ENCODE measurements at regions not wholly inside any gene's neighbourhood (a gene's known extent, or its start where the extent isn't known, plus 50 kb on each side); places are given as distances from the start of the nearest gene placed in this dataset.
"Not testable (repeated sequence)": the region's sequence is repeated elsewhere in the genome, so short reads cannot be mapped to it uniquely, and the experiment has no call there.

GRCh38 chr4:14338585-14339265, 663.6 kb upstream of the CPEB2 start:
- intact Hi-C loops (cut with DNase I): no loop called here
- ATAC-seq (no peak), DNase-seq (no peak)

GRCh38 chr4:14339715-14340114, 662.6 kb upstream of the CPEB2 start:
- DNase-seq (no peak), ATAC-seq (no peak)
- intact Hi-C loops (cut with DNase I): no loop called here

- ATAC-seq (no peak), DNase-seq (no peak)
- intact Hi-C loops (cut with DNase I): no loop called here
Measured at GRCh38 chr4:14340321-14340720, 662.0 kb upstream of the CPEB2 start.

- DNase-seq (no peak), ATAC-seq (no peak)
- intact Hi-C loops (cut with DNase I): no loop called here
Measured at GRCh38 chr4:14343961-14344360, 658.3 kb upstream of the CPEB2 start.

- ATAC-seq (peak; percentile 53 to 82), DNase-seq (no peak)
- intact Hi-C loops (cut with DNase I): no loop called here
Measured at GRCh38 chr4:14345356-14345775, 656.9 kb upstream of the CPEB2 start.

GRCh38 chr4:14347526-14347925, 654.8 kb upstream of the CPEB2 start:
- DNase-seq (no peak), ATAC-seq (no peak)
- intact Hi-C loops (cut with DNase I): no loop called here

- intact Hi-C loops (cut with DNase I): no loop called here
- peak in 1 of 2 donors; percentile 50 for ATAC-seq
Measured at GRCh38 chr4:14348506-14348905, 653.8 kb upstream of the CPEB2 start.

GRCh38 chr4:14358544-14359160, 643.6 kb upstream of the CPEB2 start:
- DNase-seq; ATAC-seq; intact Hi-C loops (cut with DNase I): not testable (repeated sequence)

More at GRCh38 chr4:14348506-14348905, 653.8 kb upstream of the CPEB2 start:
- DNase-seq: no peak

GRCh38 chr4:14359991-14360390, 642.3 kb upstream of the CPEB2 start:
- intact Hi-C loops (cut with DNase I): no loop called here
- no peak for ATAC-seq
- no peak for DNase-seq

GRCh38 chr4:14361084-14361483, 641.2 kb upstream of the CPEB2 start:
- ATAC-seq (no peak), DNase-seq (no peak)
- intact Hi-C loops (cut with DNase I): no loop called here

- intact Hi-C loops (cut with DNase I): no loop called here
- ATAC-seq (no peak), DNase-seq (no peak)
Measured at GRCh38 chr4:14362385-14362784, 639.9 kb upstream of the CPEB2 start.

- DNase-seq (no peak), ATAC-seq (peak; percentile 38 to 75)
- intact Hi-C loops (cut with DNase I): no loop called here
Measured at GRCh38 chr4:14364953-14365536, 637.2 kb upstream of the CPEB2 start.

GRCh38 chr4:14368391-14368790, 633.9 kb upstream of the CPEB2 start:
- no peak for DNase-seq
- intact Hi-C loops (cut with DNase I): no loop called here
- ATAC-seq: peak; percentile 83 to 86

- intact Hi-C loops (cut with DNase I): no loop called here
- ATAC-seq: no peak
- no peak for DNase-seq
Measured at GRCh38 chr4:14371131-14371530, 631.1 kb upstream of the CPEB2 start.

- ATAC-seq: no peak
- intact Hi-C loops (cut with DNase I): no loop called here
- no peak for DNase-seq
Measured at GRCh38 chr4:14375816-14376215, 626.5 kb upstream of the CPEB2 start.

- intact Hi-C loops (cut with DNase I): no loop called here
- DNase-seq (no peak), ATAC-seq (no peak)
Measured at GRCh38 chr4:14379183-14379582, 623.1 kb upstream of the CPEB2 start.

- intact Hi-C loops (cut with DNase I): no loop called here
- ATAC-seq (no peak), DNase-seq (no peak)
Measured at GRCh38 chr4:14383652-14384051, 618.6 kb upstream of the CPEB2 start.

- DNase-seq (no peak), ATAC-seq (no peak)
- intact Hi-C loops (cut with DNase I): no loop called here
Measured at GRCh38 chr4:14384824-14385223, 617.5 kb upstream of the CPEB2 start.

- ATAC-seq: no peak
- DNase-seq: no peak
- intact Hi-C loops (cut with DNase I): no loop called here
Measured at GRCh38 chr4:14386196-14386595, 616.1 kb upstream of the CPEB2 start.

GRCh38 chr4:14387647-14388046, 614.6 kb upstream of the CPEB2 start:
- DNase-seq: no peak
- no peak for ATAC-seq
- intact Hi-C loops (cut with DNase I): no loop called here

GRCh38 chr4:14392378-14392777, 609.9 kb upstream of the CPEB2 start:
- DNase-seq: no peak
- no peak for ATAC-seq
- intact Hi-C loops (cut with DNase I): no loop called here

Measured in left cardiac atrium (tissue), 4 donors.